HepG2 (cell line): ENCODE measurements at regions not wholly inside any gene's neighbourhood (a gene's known extent, or its start where the extent isn't known, plus 50 kb on each side); places are given as distances from the start of the nearest gene placed in this dataset.

Experiments
- ATAC-seq: fragments of 200-7000 bp; cut with Tn5 transposase; 3 replicates; pipeline ENCODE4 v1.9.1; 2020; ENCODE audit warnings: mild to moderate bottlenecking, moderate library complexity
- BruUV-seq: library from RNA; stranded (reverse); fragments of 400-500 nt; replicated peaks from 2 replicates; lab custom pipeline; 2021; lab: Mats Ljungman, UMichigan
- CTCF ChIA-PET: fragments of 300-600 bp; formaldehyde crosslinking; extraction: SDS; loops from one replicate; lab custom pipeline; 2021; ENCODE audit warnings: low total read pairs, inconsistent platforms, low intra/inter-chr PET ratio; lab: Yijun Ruan, JAX
- POLR2A ChIA-PET: fragments of 350-600 bp; sonication (Branson Sonifier 250); formaldehyde crosslinking; loops from one replicate; lab custom pipeline; 2020; ENCODE audit warnings: antibody characterized with exemption, inconsistent platforms; lab: Yijun Ruan, JAX
- DNase-seq: peaks from one replicate; pipeline ENCODE4 v3.0.0-alpha.2; 2015; ENCODE audit warnings: low spot score
- FAIRE-seq: peaks from 3 replicates; lab custom pipeline; 2011; peaks lifted over from hg19 to GRCh38; lab: Jason Lieb, UNC
- H2AFZ ChIP-seq: one replicate; pipeline ENCODE4 v1.6.1; 2011; ENCODE audit warnings: low read length, inconsistent platforms
- H3K27ac ChIP-seq: fragments of 300-600 bp; 3 replicates; pipeline ENCODE4 v1.8.0; 2011; ENCODE audit warnings: mixed run types, mild to moderate bottlenecking, mixed read lengths, low read length, inconsistent platforms; ENCODE audit not compliant: insufficient read depth; ENCODE audit errors: extremely low read length
- H3K27me3 ChIP-seq, 2 experiments: fragments of 200-600 bp in 1 of 2; 2 replicates in 1 of 2; 3 replicates in 1 of 2; pipeline versions ENCODE4 v1.6.0 to v1.8.0; 2011; ENCODE audit warnings: low read length in 2 of 2, mild to moderate bottlenecking in 2 of 2, moderate library complexity in 2 of 2, inconsistent platforms in 1 of 2; ENCODE audit not compliant: insufficient read depth in 2 of 2, control insufficient read depth in 1 of 2
- H3K36me3 ChIP-seq, 2 experiments: fragments of 200-600 bp in 1 of 2; replicated peaks in 1 of 2; 2 replicates in 1 of 2; 3 replicates in 1 of 2; pipeline versions ENCODE4 v1.5.1 to v1.8.0; 2011; ENCODE audit warnings: low read length in 2 of 2, inconsistent platforms in 1 of 2; ENCODE audit not compliant: insufficient read depth in 2 of 2, control insufficient read depth in 1 of 2
- H3K4me1 ChIP-seq: 2 replicates; pipeline ENCODE4 v1.5.1; 2012; ENCODE audit warnings: low read length, inconsistent platforms; ENCODE audit not compliant: insufficient read depth
- H3K4me2 ChIP-seq: 2 replicates; pipeline ENCODE4 v1.6.0; 2011; ENCODE audit warnings: low read depth, low read length, inconsistent platforms
- H3K4me3 ChIP-seq, 3 experiments: fragments of 200-600 bp in 1 of 3; sonication (generic), shearing (Covaris generic) in 1 of 3; replicated peaks in 1 of 3; 2 replicates each; pipeline ENCODE4 v1.5.1; 2011 to 2016; ENCODE audit warnings: low read length in 3 of 3, inconsistent platforms in 2 of 3, low read depth in 2 of 3, mild to moderate bottlenecking in 2 of 3, control low read depth in 1 of 3, mixed read lengths in 1 of 3; ENCODE audit not compliant: insufficient read depth in 1 of 3
- H3K79me2 ChIP-seq: one replicate; pipeline ENCODE4 v1.6.1; 2011; ENCODE audit warnings: low read length, inconsistent platforms; ENCODE audit not compliant: insufficient read depth
- H3K9ac ChIP-seq: 2 replicates; pipeline ENCODE4 v1.6.0; 2011; ENCODE audit warnings: mild to moderate bottlenecking, low read depth, low read length, inconsistent platforms; ENCODE audit not compliant: insufficient read depth
- H3K9me3 ChIP-seq: 2 replicates; pipeline ENCODE4 v1.5.1; 2012; ENCODE audit warnings: mild to moderate bottlenecking, low read length
- H4K20me1 ChIP-seq: 2 replicates; pipeline ENCODE4 v1.6.0; 2011; ENCODE audit warnings: inconsistent platforms, mild to moderate bottlenecking, low read length, moderate library complexity; ENCODE audit not compliant: insufficient read depth
- CHCHD3 ChIP-seq: sonication (generic); formaldehyde crosslinking; IDR thresholded peaks from 2 replicates; pipeline ENCODE4 v1.8.0; 2022; ENCODE audit warnings: mild to moderate bottlenecking, missing genetic modification reagents, moderate library complexity
- FOXA3 ChIP-seq: IDR thresholded peaks from 2 replicates; pipeline ENCODE4 v1.6.1; 2016; ENCODE audit warnings: missing genetic modification reagents, missing compliant biosample characterization
- HMG20A ChIP-seq: IDR thresholded peaks from 2 replicates; pipeline ENCODE4 v1.6.1; 2016; ENCODE audit warnings: borderline replicate concordance
- MLLT10 ChIP-seq: sonication (generic); formaldehyde crosslinking; IDR thresholded peaks from 2 replicates; pipeline ENCODE4 v1.4.0; 2020; ENCODE audit warnings: missing genetic modification reagents
- MTA3 ChIP-seq: sonication (generic); formaldehyde crosslinking; IDR thresholded peaks from 2 replicates; pipeline ENCODE4 v1.4.0; 2020; ENCODE audit warnings: missing genetic modification reagents
- PHF20 ChIP-seq: sonication (generic); formaldehyde crosslinking; IDR thresholded peaks from 2 replicates; pipeline ENCODE4 v1.5.0; 2020; ENCODE audit warnings: mild to moderate bottlenecking, missing genetic modification reagents
- RXRB ChIP-seq: IDR thresholded peaks from 2 replicates; pipeline ENCODE4 v1.6.1; 2016; ENCODE audit warnings: borderline replicate concordance, missing genetic modification reagents, missing compliant biosample characterization
- SPEN ChIP-seq: sonication (generic); formaldehyde crosslinking; IDR thresholded peaks from 2 replicates; pipeline ENCODE4 v1.5.1; 2020; ENCODE audit warnings: low read depth, mild to moderate bottlenecking, missing genetic modification reagents
- ZBTB8A ChIP-seq: sonication (generic); formaldehyde crosslinking; IDR thresholded peaks from 2 replicates; pipeline ENCODE4 v1.4.0; 2020; ENCODE audit warnings: mild to moderate bottlenecking, low read depth, missing genetic modification reagents, borderline replicate concordance
- ZFP62 ChIP-seq: sonication (generic); formaldehyde crosslinking; IDR thresholded peaks from 2 replicates; pipeline ENCODE4 v1.4.0; 2020; ENCODE audit warnings: missing genetic modification reagents
- ZNF143 ChIP-seq: sonication (generic); formaldehyde crosslinking; IDR thresholded peaks from 2 replicates; pipeline ENCODE4 v1.4.0; 2020; ENCODE audit warnings: missing genetic modification reagents
- ZNF747 ChIP-seq: sonication (generic); formaldehyde crosslinking; IDR thresholded peaks from 2 replicates; pipeline ENCODE4 v1.8.1; 2023; ENCODE audit warnings: missing genetic modification reagents, mild to moderate bottlenecking, borderline replicate concordance
- ZNF781 ChIP-seq: sonication (generic); formaldehyde crosslinking; IDR thresholded peaks from 2 replicates; pipeline ENCODE4 v1.5.1; 2020; ENCODE audit warnings: borderline replicate concordance, mild to moderate bottlenecking, missing genetic modification reagents; ENCODE audit errors: not compliant biosample characterization
- WGBS: methylation state at CpG from one replicate; pipeline ENCODE4 v1.1.6; 2017; ENCODE audit warnings: low lambda C conversion rate; 5-methylcytosine and 5-hydroxymethylcytosine counted together
- in situ Hi-C: cut with HindIII; loops from 2 replicates; pipeline ENCODE4 v1.10.0; 2017; ENCODE audit warnings: low pct_unique_long_range_greater_than_20kb; ENCODE audit not compliant: extremely low pct_ligation_motif_present
- intact Hi-C: fragments of 100-400 bp; cut with micrococcal nuclease; formaldehyde crosslinking; loops from one replicate; pipeline ENCODE4 v1.10.0; 2022; ENCODE audit not compliant: unreplicated experiment

GRCh38 chr9:90114641-90115425 lies 510.0 kb downstream of the GADD45G start:
- Histone ChIP-seq H3K27me3 (no peaks in the 10 kb centered on the region), H4K20me1 (no peaks in the 10 kb centered on the region), H3K4me2 (no peak overlapping the region), H3K27ac (no peak overlapping the region), H3K9ac (no peak overlapping the region), H3K4me1 (no peaks in the 10 kb centered on the region), H2AFZ (no peak overlapping the region), H3K9me3 (no peaks in the 10 kb centered on the region), H3K79me2 (no peaks in the 10 kb centered on the region), H3K36me3 (no peaks in the 10 kb centered on the region), H3K4me3 (no peak overlapping the region)
- no peak for FAIRE-seq
- CTCF ChIA-PET = no interaction called here
- ATAC-seq = no peak
- 14% methylated on average over 4 of the region's 4 CpGs for WGBS
- no peak for DNase-seq
- POLR2A ChIA-PET = no interaction called here
- in situ Hi-C loops (no loop called here), intact Hi-C loops (no loop called here)
- TF ChIP-seq CHCHD3 (no peak), SPEN (CRISPR knock-in tag) (no peak), ZNF747 (CRISPR knock-in tag) (no peak), PHF20 (CRISPR knock-in tag) (no peak), ZFP62 (CRISPR knock-in tag) (no peak), ZNF781 (CRISPR knock-in tag) (no peak), MTA3 (CRISPR knock-in tag) (no peak), HMG20A (CRISPR knock-in tag) (no peak), ZNF143 (CRISPR knock-in tag) (no peak), RXRB (no peak), ZBTB8A (no peak), FOXA3 (no peak), MLLT10 (no peak)
- no TSS peak for BruUV-seq
